Ishikawa (cell line): ENCODE measurements at regions not wholly inside any gene's neighbourhood (a gene's known extent, or its start where the extent isn't known, plus 50 kb on each side); places are given as distances from the start of the nearest gene placed in this dataset.

ENCODE experiments used
- CEBPB ChIP-seq: IDR thresholded peaks from 2 replicates; pipeline ENCODE4 v1.6.1; 2012
- CREB1 ChIP-seq: IDR thresholded peaks from 2 replicates; pipeline ENCODE4 v1.6.1; 2012; ENCODE audit warnings: low read depth
- EGR1 ChIP-seq: IDR thresholded peaks from 2 replicates; pipeline ENCODE4 v1.6.1; 2012
- EP300 ChIP-seq: IDR thresholded peaks from 2 replicates; pipeline ENCODE4 v1.6.1; 2012; ENCODE audit warnings: borderline replicate concordance
- FOXM1 ChIP-seq: IDR thresholded peaks from 2 replicates; pipeline ENCODE4 v1.6.1; 2012; ENCODE audit warnings: low read depth, borderline replicate concordance
- MAX ChIP-seq: IDR thresholded peaks from 2 replicates; pipeline ENCODE4 v1.6.1; 2012
- NFIC ChIP-seq: IDR thresholded peaks from 2 replicates; pipeline ENCODE4 v1.6.1; 2012
- RAD21 ChIP-seq: IDR thresholded peaks from 2 replicates; pipeline ENCODE4 v1.6.1; 2012; ENCODE audit warnings: low read depth
- TAF1 ChIP-seq: IDR thresholded peaks from 2 replicates; pipeline ENCODE4 v1.6.1; 2012; ENCODE audit warnings: low read depth, mild to moderate bottlenecking
- TCF12 ChIP-seq: IDR thresholded peaks from 2 replicates; pipeline ENCODE4 v1.6.1; 2012; ENCODE audit warnings: low read depth
- TEAD4 ChIP-seq: IDR thresholded peaks from 2 replicates; pipeline ENCODE4 v1.6.1; 2012
- USF1 ChIP-seq: IDR thresholded peaks from 2 replicates; pipeline ENCODE4 v1.6.1; 2012
- YY1 ChIP-seq: IDR thresholded peaks from 2 replicates; pipeline ENCODE4 v1.6.1; 2012; ENCODE audit warnings: low read depth
- ZBTB7A ChIP-seq: IDR thresholded peaks from 2 replicates; pipeline ENCODE4 v1.6.1; 2012; ENCODE audit warnings: low read depth
- TF ChIP-seq, protein P1 (sequence below): IDR thresholded peaks from 2 replicates; pipeline ENCODE4 v1.6.1; 2012; ENCODE audit warnings: low read depth, mild to moderate bottlenecking

DNA sequence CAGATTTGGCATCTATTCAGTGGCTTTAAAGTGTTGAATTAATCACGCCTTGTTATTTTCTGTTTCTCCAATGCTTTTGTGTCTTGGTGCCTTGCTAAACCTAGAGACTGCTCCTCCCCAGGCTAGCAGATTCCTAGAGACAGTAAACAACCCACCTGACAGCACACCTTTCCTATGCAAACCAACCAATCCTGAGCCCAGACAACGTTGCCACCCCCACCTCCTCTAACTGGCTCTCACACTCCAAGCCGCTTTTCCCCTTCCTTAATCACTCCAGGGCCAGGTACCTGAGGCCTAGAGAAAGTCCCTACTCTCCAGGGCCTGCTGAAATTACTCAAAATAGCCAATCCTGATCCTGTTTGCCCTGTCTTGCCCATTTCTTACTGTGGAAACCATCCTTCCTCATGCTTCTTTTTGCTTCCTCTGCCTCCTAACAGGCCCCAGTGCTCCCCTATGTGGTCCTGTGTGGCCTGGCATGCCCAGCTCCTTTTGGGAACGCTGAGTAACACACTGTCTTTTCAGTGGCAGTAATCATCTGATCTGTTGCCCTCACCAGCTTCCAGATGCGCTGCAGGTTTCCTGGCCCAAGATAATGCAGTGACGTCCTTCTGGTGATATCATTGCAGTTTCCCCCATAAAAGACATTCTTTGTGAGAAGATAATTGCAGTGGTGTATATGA is 53.4 kb downstream of the GAS1 start:
- TF ChIP-seq EGR1 = no peak
- TF ChIP-seq TCF12 = no peak
- TF ChIP-seq TEAD4 = no peak
- TF ChIP-seq CEBPB = no peak
- TF ChIP-seq, protein P1, sequence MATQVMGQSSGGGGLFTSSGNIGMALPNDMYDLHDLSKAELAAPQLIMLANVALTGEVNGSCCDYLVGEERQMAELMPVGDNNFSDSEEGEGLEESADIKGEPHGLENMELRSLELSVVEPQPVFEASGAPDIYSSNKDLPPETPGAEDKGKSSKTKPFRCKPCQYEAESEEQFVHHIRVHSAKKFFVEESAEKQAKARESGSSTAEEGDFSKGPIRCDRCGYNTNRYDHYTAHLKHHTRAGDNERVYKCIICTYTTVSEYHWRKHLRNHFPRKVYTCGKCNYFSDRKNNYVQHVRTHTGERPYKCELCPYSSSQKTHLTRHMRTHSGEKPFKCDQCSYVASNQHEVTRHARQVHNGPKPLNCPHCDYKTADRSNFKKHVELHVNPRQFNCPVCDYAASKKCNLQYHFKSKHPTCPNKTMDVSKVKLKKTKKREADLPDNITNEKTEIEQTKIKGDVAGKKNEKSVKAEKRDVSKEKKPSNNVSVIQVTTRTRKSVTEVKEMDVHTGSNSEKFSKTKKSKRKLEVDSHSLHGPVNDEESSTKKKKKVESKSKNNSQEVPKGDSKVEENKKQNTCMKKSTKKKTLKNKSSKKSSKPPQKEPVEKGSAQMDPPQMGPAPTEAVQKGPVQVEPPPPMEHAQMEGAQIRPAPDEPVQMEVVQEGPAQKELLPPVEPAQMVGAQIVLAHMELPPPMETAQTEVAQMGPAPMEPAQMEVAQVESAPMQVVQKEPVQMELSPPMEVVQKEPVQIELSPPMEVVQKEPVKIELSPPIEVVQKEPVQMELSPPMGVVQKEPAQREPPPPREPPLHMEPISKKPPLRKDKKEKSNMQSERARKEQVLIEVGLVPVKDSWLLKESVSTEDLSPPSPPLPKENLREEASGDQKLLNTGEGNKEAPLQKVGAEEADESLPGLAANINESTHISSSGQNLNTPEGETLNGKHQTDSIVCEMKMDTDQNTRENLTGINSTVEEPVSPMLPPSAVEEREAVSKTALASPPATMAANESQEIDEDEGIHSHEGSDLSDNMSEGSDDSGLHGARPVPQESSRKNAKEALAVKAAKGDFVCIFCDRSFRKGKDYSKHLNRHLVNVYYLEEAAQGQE = no peak
- TF ChIP-seq RAD21 = no peak

DNA sequence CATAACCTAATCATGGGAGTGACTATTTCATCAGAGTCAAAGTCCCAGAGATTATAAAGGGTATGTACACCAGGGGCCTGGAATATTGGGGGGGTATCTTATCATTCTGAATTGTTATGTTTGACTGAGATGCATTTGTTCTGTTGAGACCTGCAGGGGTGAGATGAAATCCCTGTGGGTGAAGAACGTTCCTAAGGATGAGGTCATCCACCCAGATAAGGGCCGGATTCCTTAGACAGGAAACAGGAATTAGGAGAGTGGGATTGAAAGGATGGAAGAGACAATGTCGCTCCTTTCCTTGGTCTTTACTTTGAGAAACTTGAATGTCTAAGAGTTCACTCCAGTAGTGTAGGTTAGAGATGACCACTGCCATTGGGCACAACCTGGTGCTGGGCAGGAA is 54.7 kb downstream of the GAS1 start:
- no peak for TF ChIP-seq EP300
- no peak for TF ChIP-seq CREB1
- no peak for TF ChIP-seq FOXM1
- TF ChIP-seq, protein P1 = no peak
- TF ChIP-seq CEBPB = no peak
- no peak for TF ChIP-seq RAD21
- TF ChIP-seq TEAD4 = no peak
- no peak for TF ChIP-seq TAF1
- no peak for TF ChIP-seq MAX
- no peak for TF ChIP-seq EGR1
- no peak for TF ChIP-seq USF1

DNA sequence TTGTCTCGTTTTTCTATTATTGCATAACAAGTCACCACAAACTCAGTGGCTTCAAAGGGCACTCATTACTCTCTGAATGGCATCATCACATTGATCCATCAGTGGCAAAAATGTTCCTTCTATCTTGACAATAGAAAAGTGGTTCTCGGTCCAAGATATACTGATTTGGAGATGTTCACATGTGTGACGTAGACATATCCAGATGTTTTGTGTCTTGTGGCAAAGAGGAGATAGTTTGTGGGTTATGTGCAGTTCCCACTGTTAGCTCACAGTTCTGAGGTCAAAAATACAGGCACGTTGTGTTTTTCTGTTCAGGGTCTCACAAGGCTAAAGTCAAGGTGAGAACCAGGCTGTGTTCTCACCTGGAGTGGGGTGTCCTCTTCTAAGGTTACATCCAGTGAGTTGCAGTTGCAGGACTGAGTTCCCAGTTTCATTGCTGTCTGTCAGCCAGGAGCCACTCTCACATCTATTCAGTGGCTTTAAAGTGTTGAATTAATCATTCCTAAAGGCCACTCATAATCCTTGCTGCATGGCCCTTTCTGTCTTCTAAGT is 55.3 kb downstream of the GAS1 start:
- no peak for TF ChIP-seq EP300

DNA sequence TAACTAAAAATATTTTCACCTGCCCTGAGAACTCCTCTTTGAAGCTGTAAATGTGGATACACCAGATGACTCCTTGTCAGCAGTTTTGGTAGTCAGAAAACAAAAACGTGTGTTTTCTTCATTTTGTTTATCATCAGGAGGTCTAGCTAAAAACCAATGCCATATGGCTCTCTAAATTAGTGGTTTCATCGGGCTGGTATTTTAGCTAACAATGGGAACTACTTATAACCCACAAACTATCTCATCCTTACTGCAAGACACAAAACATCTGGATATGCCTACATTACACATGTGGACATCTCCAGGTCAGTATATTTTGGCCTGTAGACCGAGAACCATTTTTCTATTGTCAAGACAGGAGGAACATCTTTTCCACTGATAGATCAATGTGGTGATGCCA is 56.2 kb downstream of the GAS1 start:
- TF ChIP-seq TAF1 (no peak), MAX (no peak), TCF12 (no peak), EP300 (no peak), USF1 (no peak), CREB1 (no peak)

GRCh38 chr9:86885232-86885631 is 62.1 kb downstream of the GAS1 start:
- no peak for TF ChIP-seq TEAD4
- TF ChIP-seq TCF12 = no peak
- no peak for TF ChIP-seq RAD21
- no peak for TF ChIP-seq EP300
- TF ChIP-seq, protein P1 = no peak
- no peak for TF ChIP-seq ZBTB7A
- TF ChIP-seq NFIC = no peak
- no peak for TF ChIP-seq USF1
- TF ChIP-seq EGR1 = no peak
- TF ChIP-seq FOXM1 = no peak
- no peak for TF ChIP-seq CEBPB
- no peak for TF ChIP-seq YY1
- no peak for TF ChIP-seq CREB1
- no peak for TF ChIP-seq TAF1
- no peak for TF ChIP-seq MAX
